Left ventricle myocardium superior (tissue), 1 donor: ENCODE measurements at regions not wholly inside any gene's neighbourhood (a gene's known extent, or its start where the extent isn't known, plus 50 kb on each side); places are given as distances from the start of the nearest gene placed in this dataset.
"Not testable (repeated sequence)": the region's sequence is repeated elsewhere in the genome, so short reads cannot be mapped to it uniquely, and the experiment has no call there.

Experiments used
- ATAC-seq: fragments of 200-7000 bp; cut with Tn5 transposase; one replicate; pipeline ENCODE4 v1.9.1; 2020; ENCODE audit warnings: mild to moderate bottlenecking, moderate library complexity
- DNase-seq: peaks from one replicate; pipeline ENCODE4 v3.0.0-alpha.2; 2020
- intact Hi-C: fragments of 100-400 bp; cut with micrococcal nuclease; formaldehyde crosslinking; loops from one replicate; pipeline ENCODE4 v1.11.0; 2022
- donor health status: DM: no; HTN: yes; CAD: no; lungs with severe emphysema.

DNA sequence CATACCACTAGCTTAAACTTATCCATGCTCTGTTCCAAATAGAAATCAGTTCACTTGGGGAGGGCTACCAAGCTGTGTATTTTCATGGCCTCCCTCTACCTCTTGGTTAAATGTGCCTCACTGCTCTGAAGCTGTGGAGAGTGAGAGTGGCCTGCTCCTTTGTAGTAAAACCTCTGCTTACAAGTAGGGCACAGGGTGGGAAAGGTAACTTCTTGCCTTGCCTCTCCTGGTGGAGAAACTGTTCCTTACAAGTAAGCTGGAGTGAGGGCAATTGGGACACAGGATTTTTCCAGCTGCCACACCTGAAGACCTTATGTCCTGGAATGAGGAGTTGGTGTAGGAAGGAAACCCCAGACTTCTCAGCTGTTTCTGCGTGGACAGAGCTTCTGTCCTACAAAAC is 128.8 kb upstream of the SPATA31A7 start:
- DNase-seq, intact Hi-C loops, ATAC-seq: not testable (repeated sequence)

- peak; percentile 38 for ATAC-seq
- intact Hi-C loops, DNase-seq: not testable (repeated sequence)
These were observed 117.0 kb upstream of the SPATA31A7 start for GRCh38 chr9:61072855-61073254.

DNA sequence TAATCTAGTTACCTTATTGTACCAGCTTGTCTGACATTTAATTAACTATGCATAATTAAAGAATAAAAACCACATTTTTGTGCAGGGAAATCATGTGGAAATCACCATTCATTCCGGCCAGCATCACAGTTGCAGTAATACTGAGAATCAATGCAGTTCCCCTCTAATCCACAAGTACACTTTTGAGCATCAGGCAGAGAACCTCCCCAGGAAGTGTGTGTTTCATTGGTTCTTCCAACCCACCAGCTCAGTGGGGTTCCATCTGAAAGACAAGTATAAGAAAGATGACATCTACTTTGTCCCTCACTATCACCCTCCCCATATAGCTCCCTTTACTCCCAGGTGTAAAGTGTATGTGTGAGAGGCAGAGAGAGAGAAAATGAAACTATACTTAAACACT is 108.1 kb upstream of the SPATA31A7 start:
- intact Hi-C loops, DNase-seq, ATAC-seq: not testable (repeated sequence)

GRCh38 chr9:61085392-61085791 is 104.4 kb upstream of the SPATA31A7 start:
- DNase-seq, intact Hi-C loops, ATAC-seq: not testable (repeated sequence)

DNA sequence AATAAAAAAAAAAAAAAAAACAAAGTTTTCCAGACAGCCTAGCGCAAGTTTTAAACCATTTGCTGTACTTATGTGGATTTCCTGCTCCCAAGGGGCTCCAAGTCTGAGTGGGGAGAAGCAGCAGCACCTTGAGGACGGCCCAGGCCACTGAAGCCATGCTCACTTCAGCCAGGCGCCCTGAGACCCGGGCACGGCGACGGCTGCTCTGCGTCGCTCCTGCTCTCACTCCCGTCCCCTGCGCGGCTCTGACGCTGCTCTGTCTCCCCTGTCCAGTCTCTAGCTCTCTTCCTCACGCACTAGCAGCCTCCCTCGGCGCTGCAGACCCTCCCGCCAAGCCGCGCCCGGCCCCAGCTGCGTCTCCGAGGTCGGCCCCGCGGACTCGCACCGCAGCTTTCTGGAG is 67.4 kb upstream of the SPATA31A7 start:
- ATAC-seq, DNase-seq, intact Hi-C loops: not testable (repeated sequence)
